ENCODE measurements at regions not wholly inside any gene's neighbourhood (a gene's known extent, or its start where the extent isn't known, plus 50 kb on each side); places are given as distances from the start of the nearest gene placed in this dataset.

DNA sequence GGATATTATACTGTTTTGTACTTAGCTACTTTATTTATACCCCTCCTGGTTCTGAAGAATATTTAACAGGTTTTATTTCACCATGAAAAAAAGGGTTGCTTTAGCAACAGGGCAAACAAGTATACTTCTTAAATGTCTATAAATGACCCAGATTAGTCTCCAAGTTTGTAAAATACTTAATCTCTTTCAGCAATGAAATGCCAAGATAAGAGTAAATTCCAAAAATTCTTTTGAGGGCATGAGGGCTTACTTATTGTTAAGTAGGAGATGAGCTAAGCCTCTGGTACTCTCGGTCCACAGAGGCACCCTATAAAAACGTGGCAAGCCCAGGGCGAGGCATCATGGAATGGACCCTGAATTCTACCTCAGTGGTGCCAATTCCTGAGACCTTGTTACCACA lies 264.8 kb upstream of the NSMCE3 start:
- Histone ChIP-seq H3K36me3 (ENCODE audit: control insufficient read depth in 2 of 2, extremely low read depth in 1 of 2, insufficient read depth in 2 of 2, low read length in 2 of 2) (no peaks in the 10 kb centered on the region), H2AFZ (ENCODE audit: control insufficient read depth, low read length) (no peak overlapping the region), H3K27me3 (ENCODE audit: control insufficient read depth, extremely low read depth, insufficient read depth, low read length) (no peaks in the 10 kb centered on the region), H3K79me2 (ENCODE audit: control insufficient read depth, insufficient read depth, low read length) (no peaks in the 10 kb centered on the region), H3K4me3 (ENCODE audit: control insufficient read depth in 2 of 3, extremely low read depth in 1 of 3, insufficient read depth in 2 of 3, low read depth in 1 of 3, low read length in 3 of 3) (no peak overlapping the region), H3K27ac (ENCODE audit: control insufficient read depth, insufficient read depth, low read length) (no peak overlapping the region), H3K9me3 (ENCODE audit: control insufficient read depth, low read depth, low read length) (no peaks in the 10 kb centered on the region), H4K20me1 (ENCODE audit: control insufficient read depth, extremely low read depth, insufficient read depth, low read length) (no peaks in the 10 kb centered on the region), H3K9me1 (ENCODE audit: control insufficient read depth, extremely low read depth, insufficient read depth, low read length) (no peaks in the 10 kb centered on the region), H3K4me1 (ENCODE audit: control insufficient read depth, extremely low read depth, insufficient read depth, low read length) (no peaks in the 10 kb centered on the region), H3K4me2 (ENCODE audit: control insufficient read depth, extremely low read depth, insufficient read depth, low read depth, low read length) (no peak overlapping the region), H3K9ac (ENCODE audit: control insufficient read depth, extremely low read depth, insufficient read depth, low read length) (no peak overlapping the region)
- no peak for FAIRE-seq
- dilution Hi-C loops (cut with MboI; ENCODE audit: extremely low pct_ligation_motif_present, low sequenced_read_pairs), result no loop called here
- no peak for DNase-seq (ENCODE audit: low read depth, low spot score)
- TF ChIP-seq, protein P1, sequence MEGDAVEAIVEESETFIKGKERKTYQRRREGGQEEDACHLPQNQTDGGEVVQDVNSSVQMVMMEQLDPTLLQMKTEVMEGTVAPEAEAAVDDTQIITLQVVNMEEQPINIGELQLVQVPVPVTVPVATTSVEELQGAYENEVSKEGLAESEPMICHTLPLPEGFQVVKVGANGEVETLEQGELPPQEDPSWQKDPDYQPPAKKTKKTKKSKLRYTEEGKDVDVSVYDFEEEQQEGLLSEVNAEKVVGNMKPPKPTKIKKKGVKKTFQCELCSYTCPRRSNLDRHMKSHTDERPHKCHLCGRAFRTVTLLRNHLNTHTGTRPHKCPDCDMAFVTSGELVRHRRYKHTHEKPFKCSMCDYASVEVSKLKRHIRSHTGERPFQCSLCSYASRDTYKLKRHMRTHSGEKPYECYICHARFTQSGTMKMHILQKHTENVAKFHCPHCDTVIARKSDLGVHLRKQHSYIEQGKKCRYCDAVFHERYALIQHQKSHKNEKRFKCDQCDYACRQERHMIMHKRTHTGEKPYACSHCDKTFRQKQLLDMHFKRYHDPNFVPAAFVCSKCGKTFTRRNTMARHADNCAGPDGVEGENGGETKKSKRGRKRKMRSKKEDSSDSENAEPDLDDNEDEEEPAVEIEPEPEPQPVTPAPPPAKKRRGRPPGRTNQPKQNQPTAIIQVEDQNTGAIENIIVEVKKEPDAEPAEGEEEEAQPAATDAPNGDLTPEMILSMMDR (optimal IDR thresholded peaks at IDR 0.05 in 1 of 3, IDR thresholded peaks at IDR 0.05 in 1 of 3, conservative IDR thresholded peaks at IDR 0.05 in 1 of 3; ENCODE audit: extremely low read depth in 1 of 3, insufficient read depth in 2 of 3, low read length in 3 of 3), result no peak
- no peak for TF ChIP-seq EZH2 (IDR thresholded peaks at IDR 0.05; ENCODE audit: low read length)

- TF ChIP-seq, protein P1 (optimal IDR thresholded peaks at IDR 0.05 in 1 of 3, IDR thresholded peaks at IDR 0.05 in 1 of 3, conservative IDR thresholded peaks at IDR 0.05 in 1 of 3; ENCODE audit: extremely low read depth in 1 of 3, insufficient read depth in 2 of 3, low read length in 3 of 3), result no peak
- no peak for TF ChIP-seq EZH2 (IDR thresholded peaks at IDR 0.05; ENCODE audit: low read length)
- Histone ChIP-seq H3K36me3 (ENCODE audit: control insufficient read depth in 2 of 2, extremely low read depth in 1 of 2, insufficient read depth in 2 of 2, low read length in 2 of 2) (no peaks in the 10 kb centered on the region), H3K9me3 (ENCODE audit: control insufficient read depth, low read depth, low read length) (no peaks in the 10 kb centered on the region), H3K9me1 (ENCODE audit: control insufficient read depth, extremely low read depth, insufficient read depth, low read length) (no peaks in the 10 kb centered on the region), H3K4me3 (ENCODE audit: control insufficient read depth in 2 of 3, extremely low read depth in 1 of 3, insufficient read depth in 2 of 3, low read depth in 1 of 3, low read length in 3 of 3) (no peak overlapping the region), H2AFZ (ENCODE audit: control insufficient read depth, low read length) (no peak overlapping the region), H4K20me1 (ENCODE audit: control insufficient read depth, extremely low read depth, insufficient read depth, low read length) (no peaks in the 10 kb centered on the region), H3K27me3 (ENCODE audit: control insufficient read depth, extremely low read depth, insufficient read depth, low read length) (no peaks in the 10 kb centered on the region), H3K9ac (ENCODE audit: control insufficient read depth, extremely low read depth, insufficient read depth, low read length) (no peak overlapping the region), H3K4me2 (ENCODE audit: control insufficient read depth, extremely low read depth, insufficient read depth, low read depth, low read length) (no peak overlapping the region), H3K79me2 (ENCODE audit: control insufficient read depth, insufficient read depth, low read length) (no peaks in the 10 kb centered on the region), H3K4me1 (ENCODE audit: control insufficient read depth, extremely low read depth, insufficient read depth, low read length) (no peaks in the 10 kb centered on the region), H3K27ac (ENCODE audit: control insufficient read depth, insufficient read depth, low read length) (no peak overlapping the region)
- FAIRE-seq (no peak), DNase-seq (ENCODE audit: low read depth, low spot score) (no peak)
- dilution Hi-C loops (cut with MboI; ENCODE audit: extremely low pct_ligation_motif_present, low sequenced_read_pairs), result no loop called here
Measured at GRCh38 chr15:29533647-29534046, 264.0 kb upstream of the NSMCE3 start.
